IPS-15b (cell line): ENCODE measurements at regions not wholly inside any gene's neighbourhood (a gene's known extent, or its start where the extent isn't known, plus 50 kb on each side); places are given as distances from the start of the nearest gene placed in this dataset.

Experiments used
- H3K27me3 ChIP-seq: one replicate; pipeline ENCODE4 v1.6.1; 2013; ENCODE audit warnings: low read length; ENCODE audit not compliant: control insufficient read depth, insufficient read depth
- H3K36me3 ChIP-seq: one replicate; pipeline ENCODE4 v1.6.1; 2013; ENCODE audit warnings: low read length; ENCODE audit not compliant: control insufficient read depth, insufficient read depth
- H3K4me1 ChIP-seq: one replicate; pipeline ENCODE4 v1.6.1; 2013; ENCODE audit warnings: mild to moderate bottlenecking, low read length; ENCODE audit not compliant: control insufficient read depth, insufficient read depth
- H3K4me3 ChIP-seq: one replicate; pipeline ENCODE4 v1.5.1; 2013; ENCODE audit warnings: low read depth, low read length
- H3K9ac ChIP-seq: one replicate; pipeline ENCODE4 v1.6.1; 2013; ENCODE audit warnings: low read depth, mild to moderate bottlenecking, low read length
- H3K9me3 ChIP-seq: one replicate; pipeline ENCODE4 v1.6.1; 2013; ENCODE audit warnings: mild to moderate bottlenecking, low read length; ENCODE audit not compliant: control insufficient read depth, insufficient read depth

DNA sequence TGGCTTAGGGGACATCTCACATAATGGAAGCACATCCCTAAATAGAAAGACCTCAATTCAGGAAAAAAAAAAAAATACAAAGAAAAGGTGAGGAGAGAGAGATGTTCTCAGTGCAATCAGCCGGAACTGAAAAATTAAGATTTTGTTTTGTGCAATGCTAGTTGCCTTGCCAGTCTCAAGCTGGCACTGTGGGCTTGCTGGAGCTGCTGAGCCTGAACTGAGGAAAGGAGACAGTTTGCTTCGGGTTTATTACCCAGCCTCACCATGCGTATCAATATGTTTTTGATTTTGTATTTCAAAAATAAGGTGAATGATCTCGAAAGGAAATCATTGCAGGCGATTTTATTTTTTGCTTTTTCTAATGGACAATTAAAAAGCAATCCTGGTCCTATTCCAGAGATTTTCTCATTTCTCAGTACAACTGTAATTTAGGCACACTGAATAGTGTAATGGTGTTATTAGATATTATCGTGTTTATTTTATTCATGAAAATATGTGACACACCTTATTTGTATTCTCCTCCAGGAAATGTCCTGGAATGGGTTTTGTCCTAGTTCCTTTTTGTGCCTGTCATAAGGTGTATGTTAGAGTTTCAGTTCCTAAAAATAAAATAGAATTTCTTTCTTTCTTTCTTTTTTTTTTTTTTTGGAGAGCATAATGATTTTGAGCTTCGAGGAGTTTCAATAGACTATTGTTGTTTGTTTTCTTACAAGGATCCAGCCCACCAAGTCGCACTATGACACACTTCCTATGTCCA lies 72.8 kb upstream of the ZEB2 start:
- H3K4me1 ChIP-seq, result peaks cover 12% of the 10 kb centered on the region
- H3K9me3 ChIP-seq, result no peaks in the 10 kb centered on the region
- no peak overlapping the region for H3K9ac ChIP-seq
- no peak overlapping the region for H3K4me3 ChIP-seq
- no peaks in the 10 kb centered on the region for H3K27me3 ChIP-seq
- no peaks in the 10 kb centered on the region for H3K36me3 ChIP-seq

DNA sequence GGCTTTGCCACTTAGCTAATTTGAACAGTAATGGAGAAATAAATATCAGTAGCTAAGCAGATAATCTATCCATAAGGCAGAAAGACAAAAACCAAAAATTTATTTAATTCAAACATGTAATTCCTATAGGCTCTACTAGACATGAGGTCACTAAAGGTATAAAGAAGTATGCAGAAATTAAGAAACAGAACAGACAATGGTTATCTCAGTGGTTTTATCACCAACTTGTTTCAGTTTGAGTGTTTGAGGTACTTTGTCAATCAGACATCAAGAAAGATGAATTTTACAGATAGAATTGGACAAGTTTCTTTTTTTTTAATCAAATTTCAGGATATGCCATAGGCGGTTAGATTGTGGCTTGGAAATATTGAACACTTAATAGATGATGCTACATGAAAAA lies 67.4 kb upstream of the ZEB2 start:
- H3K4me1 ChIP-seq, result peaks cover 12% of the 10 kb centered on the region

DNA sequence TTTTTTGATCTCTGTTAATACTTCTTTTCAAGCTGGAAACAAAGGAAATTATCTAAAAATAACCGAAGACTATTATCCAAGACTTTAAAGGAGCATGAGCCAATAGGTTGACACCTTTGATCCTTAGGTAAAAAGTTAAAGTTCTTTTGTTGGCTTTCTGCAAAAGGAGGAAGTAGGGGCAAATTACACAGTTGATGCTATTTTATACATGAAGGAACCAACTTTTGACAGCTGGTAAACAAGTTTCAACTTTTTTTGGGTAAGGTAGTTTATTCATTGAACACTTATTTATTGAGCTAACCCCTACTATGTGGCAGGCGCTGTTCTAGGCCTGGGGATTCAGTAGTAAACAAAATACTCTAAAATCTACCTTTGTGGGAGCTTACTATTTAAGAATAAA lies 66.6 kb upstream of the ZEB2 start:
- Histone ChIP-seq H3K4me1 (peaks cover 11% of the 10 kb centered on the region), H3K27me3 (peaks cover 10% of the 10 kb centered on the region), H3K9me3 (no peaks in the 10 kb centered on the region), H3K9ac (no peak overlapping the region), H3K36me3 (no peaks in the 10 kb centered on the region), H3K4me3 (no peak overlapping the region)

More for the DNA sequence above, 67.4 kb upstream of the ZEB2 start:
- no peak overlapping the region for H3K9ac ChIP-seq
- no peaks in the 10 kb centered on the region for H3K36me3 ChIP-seq
- H3K27me3 ChIP-seq, result peaks cover 10% of the 10 kb centered on the region
- H3K9me3 ChIP-seq, result no peaks in the 10 kb centered on the region
- H3K4me3 ChIP-seq, result no peak overlapping the region

DNA sequence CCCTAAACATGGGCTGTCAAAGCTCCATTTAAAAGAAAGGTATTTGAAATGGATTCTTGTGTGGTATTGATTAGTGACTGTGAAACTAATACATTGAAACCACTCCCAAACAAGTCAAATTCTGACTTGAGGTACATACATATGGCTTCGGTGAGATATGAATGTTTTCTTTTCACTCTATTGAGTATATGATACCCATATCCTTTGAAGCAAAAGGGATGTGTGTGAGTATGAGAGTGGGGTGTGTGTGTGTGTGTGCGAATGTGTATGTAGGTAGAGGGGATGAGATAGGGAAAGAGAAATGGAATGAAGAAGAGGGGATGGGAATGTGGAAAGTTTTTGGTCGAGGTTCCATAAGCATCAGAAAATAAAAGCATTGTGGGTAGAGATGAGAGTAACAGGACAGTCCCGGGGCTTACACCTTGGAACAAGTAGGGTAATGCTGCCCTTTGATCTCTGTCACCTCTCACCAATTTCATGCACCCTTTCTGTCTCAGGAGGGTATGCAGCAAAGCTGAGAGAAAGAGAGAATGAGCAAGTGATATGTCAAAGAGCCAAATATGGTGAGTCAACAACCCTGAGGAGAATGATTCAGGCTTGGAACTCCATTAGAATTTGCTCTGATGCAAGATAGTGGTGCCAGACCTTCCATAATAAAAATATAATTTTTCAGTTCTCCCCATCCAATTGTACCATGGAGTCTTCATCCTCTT lies 64.0 kb upstream of the ZEB2 start:
- H3K4me3 ChIP-seq, result no peak overlapping the region
- H3K27me3 ChIP-seq, result peaks cover 10% of the 10 kb centered on the region
- H3K36me3 ChIP-seq, result no peaks in the 10 kb centered on the region
- H3K9me3 ChIP-seq, result no peaks in the 10 kb centered on the region
- H3K9ac ChIP-seq, result no peak overlapping the region
- H3K4me1 ChIP-seq, result peaks cover 23% of the 10 kb centered on the region

DNA sequence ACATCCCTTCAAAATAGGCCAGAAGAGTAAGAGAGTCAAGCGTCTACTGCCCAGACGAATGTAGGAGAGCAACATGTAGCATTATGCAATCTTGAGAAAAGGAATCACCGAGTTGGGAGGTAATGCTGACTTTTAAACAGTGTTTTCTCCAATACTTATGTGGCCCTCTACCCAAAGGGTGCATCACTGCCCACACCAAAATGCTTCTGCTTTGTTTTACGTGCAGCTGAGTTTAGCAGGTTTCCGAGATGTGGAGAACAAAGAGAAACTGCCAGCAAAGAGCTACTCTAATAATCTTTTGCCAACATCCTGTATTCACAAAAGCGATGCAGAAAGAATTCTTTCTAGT lies 63.4 kb upstream of the ZEB2 start:
- Histone ChIP-seq H3K4me1 (peaks cover 23% of the 10 kb centered on the region), H3K9ac (no peak overlapping the region)

DNA sequence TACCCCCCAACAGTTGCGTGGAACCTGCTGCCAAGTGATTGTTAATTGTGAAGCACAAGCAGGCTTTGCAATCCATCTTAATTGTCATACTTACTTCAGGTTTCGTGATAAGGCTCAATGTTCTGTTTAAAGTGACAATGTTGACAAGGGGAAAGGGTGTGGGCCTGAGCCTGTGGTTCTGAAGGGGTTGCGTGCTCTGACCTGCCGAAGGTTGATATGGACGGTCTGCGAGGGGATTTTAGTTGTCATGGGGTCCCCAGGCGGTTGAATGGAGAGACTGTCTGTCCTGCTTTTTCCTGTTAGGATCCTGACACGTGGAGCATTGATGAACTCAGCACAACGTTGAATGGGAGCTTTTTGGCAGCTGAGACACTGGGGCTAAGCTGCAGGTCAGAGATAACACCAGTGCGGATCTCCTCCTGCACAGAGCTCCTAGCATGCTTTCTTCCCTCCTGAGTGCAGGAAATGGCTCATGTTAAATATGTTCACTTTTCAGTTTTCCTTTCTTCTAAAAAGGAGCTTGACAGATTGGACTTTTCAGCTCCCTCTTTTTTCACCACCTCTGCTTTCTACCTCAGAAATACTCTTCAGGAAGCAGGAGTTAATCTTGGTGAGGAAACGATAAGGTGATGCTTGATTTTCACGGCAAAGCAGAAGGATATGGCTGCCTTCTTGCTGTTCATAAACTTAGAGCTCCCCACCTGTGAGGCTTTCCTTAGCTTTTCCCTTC lies 62.9 kb upstream of the ZEB2 start:
- Histone ChIP-seq H3K9ac (no peak overlapping the region), H3K9me3 (no peaks in the 10 kb centered on the region), H3K36me3 (no peaks in the 10 kb centered on the region), H3K27me3 (peaks cover 10% of the 10 kb centered on the region), H3K4me3 (no peak overlapping the region), H3K4me1 (peaks cover 23% of the 10 kb centered on the region)

More for the DNA sequence above, 63.4 kb upstream of the ZEB2 start:
- Histone ChIP-seq H3K9me3 (no peaks in the 10 kb centered on the region), H3K36me3 (no peaks in the 10 kb centered on the region), H3K27me3 (peaks cover 10% of the 10 kb centered on the region), H3K4me3 (no peak overlapping the region)

DNA sequence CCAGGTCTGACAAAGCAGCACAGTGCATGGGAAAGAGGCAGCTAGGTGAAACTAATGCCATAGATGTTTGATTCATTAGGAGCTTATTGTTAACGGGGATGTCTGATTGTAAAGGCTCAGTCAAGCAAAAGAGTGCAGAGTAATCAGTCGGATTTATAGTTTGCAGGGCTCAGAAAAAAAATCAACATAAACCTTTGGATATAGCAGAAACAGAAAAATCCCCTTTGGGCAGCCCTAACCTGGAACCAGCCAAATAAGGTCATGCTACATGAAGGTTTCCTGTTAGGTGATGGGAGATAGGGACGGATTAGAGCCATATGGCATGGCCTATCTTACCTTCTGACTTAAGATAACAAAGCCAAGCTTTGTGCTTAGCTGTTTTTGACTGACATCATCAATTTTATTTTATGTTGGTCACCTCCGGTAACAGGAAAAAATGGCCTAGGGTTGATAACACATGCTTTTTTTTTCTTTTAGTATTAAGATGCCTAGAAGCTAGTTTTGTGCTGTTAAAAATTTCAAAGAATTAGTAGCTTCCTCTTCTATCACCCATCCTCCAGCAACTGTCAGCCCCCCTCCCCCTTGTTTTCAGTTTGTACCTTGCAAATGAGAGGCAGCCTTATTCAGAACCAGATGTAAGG lies 60.7 kb upstream of the ZEB2 start:
- H3K4me1 ChIP-seq, result peaks cover 23% of the 10 kb centered on the region
- no peaks in the 10 kb centered on the region for H3K36me3 ChIP-seq
- peaks cover 10% of the 10 kb centered on the region for H3K27me3 ChIP-seq
- H3K9ac ChIP-seq, result no peak overlapping the region
- no peaks in the 10 kb centered on the region for H3K9me3 ChIP-seq
- H3K4me3 ChIP-seq, result no peak overlapping the region

DNA sequence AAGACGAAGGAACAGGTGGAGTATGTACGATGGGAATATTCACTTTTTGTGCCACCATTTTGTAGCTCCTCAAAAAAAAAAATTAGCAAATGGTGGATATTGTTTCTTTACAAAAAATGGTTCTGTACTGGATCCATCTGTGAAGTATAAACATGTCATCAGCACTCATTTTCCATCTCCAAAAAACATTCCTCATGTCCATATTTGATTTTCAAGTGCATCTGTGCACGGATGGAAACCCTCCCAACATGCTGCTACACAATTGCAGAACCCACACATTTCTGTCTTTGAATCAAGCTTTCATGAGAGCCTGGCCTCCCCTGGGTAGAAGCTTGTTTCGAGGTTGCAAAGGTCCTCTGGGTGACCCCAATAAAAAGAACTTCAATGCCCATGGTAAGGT lies 59.6 kb upstream of the ZEB2 start:
- peaks cover 10% of the 10 kb centered on the region for H3K27me3 ChIP-seq
- no peaks in the 10 kb centered on the region for H3K9me3 ChIP-seq

DNA sequence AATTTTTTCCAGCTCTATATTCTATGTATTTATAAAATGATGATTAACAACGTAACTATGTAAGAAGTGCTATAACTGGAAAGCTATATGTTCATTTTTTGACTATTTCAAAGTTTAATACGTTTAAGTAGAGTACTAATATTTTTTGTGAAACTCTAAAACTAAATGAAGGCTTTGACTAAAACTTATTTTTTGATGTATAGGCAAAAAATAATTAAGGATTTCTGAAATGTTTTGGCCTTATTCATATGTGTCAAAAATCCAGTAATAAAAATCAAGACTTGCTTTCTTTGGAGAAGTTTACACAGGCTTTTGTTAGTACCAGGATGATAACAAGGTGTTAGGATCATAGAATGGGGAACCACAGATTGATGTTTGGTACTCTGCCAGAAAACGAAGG lies 58.2 kb upstream of the ZEB2 start:
- H3K4me3 ChIP-seq, result no peak overlapping the region
- H3K9ac ChIP-seq, result no peak overlapping the region
- H3K9me3 ChIP-seq, result no peaks in the 10 kb centered on the region
- peaks cover 23% of the 10 kb centered on the region for H3K4me1 ChIP-seq
- H3K36me3 ChIP-seq, result no peaks in the 10 kb centered on the region
- H3K27me3 ChIP-seq, result peaks cover 1% of the 10 kb centered on the region

More for the DNA sequence above, 59.6 kb upstream of the ZEB2 start:
- Histone ChIP-seq H3K4me1 (peaks cover 23% of the 10 kb centered on the region), H3K36me3 (no peaks in the 10 kb centered on the region), H3K4me3 (no peak overlapping the region), H3K9ac (no peak overlapping the region)

DNA sequence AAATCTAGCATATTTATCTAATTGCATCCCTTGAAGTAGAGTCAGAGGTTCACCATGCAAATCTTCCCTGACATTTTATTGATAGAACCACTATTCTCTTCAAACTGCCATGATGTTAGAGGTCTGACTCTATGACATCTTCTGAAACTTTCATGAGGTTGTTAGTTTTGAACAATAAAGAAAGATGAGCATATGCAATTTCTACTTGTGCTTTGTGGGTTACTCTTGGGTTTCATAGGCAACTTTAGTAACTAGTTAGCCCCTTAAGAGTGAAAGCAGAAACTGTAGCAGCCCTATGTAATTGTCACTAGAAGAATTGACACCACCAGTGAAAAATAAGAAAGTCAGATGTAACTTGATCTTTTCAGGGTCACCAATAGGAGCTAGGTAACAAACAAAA lies 53.1 kb upstream of the ZEB2 start:
- Histone ChIP-seq H3K9me3 (no peaks in the 10 kb centered on the region), H3K4me3 (no peak overlapping the region), H3K9ac (no peak overlapping the region)

DNA sequence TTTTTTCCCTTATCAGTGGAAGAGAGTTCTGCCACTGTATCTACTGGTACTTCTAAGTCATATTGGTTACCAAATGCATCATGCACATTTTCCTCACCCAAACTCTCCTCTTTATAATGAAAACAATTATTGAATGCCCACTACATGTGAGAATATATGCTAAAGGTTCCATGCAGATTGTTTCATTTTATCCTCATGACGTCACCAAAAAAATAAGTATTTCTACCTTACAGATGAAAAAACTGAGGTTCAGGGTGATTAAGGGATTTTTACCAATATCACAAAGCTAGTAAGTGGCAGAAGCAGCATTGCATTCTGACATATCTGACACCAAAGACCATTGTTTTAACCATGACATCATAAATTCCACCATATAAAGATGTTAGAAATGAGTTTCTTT lies 51.9 kb upstream of the ZEB2 start:
- H3K9ac ChIP-seq, result no peak overlapping the region
- no peaks in the 10 kb centered on the region for H3K9me3 ChIP-seq
- no peak overlapping the region for H3K4me3 ChIP-seq
- H3K36me3 ChIP-seq, result no peaks in the 10 kb centered on the region
- peaks cover 4% of the 10 kb centered on the region for H3K27me3 ChIP-seq
- H3K4me1 ChIP-seq, result peaks cover 13% of the 10 kb centered on the region

More for the DNA sequence above, 53.1 kb upstream of the ZEB2 start:
- H3K27me3 ChIP-seq, result peaks cover 4% of the 10 kb centered on the region
- no peaks in the 10 kb centered on the region for H3K36me3 ChIP-seq
- H3K4me1 ChIP-seq, result peaks cover 9% of the 10 kb centered on the region
